ENCODE measurements at regions not wholly inside any gene's neighbourhood (a gene's known extent, or its start where the extent isn't known, plus 50 kb on each side); places are given as distances from the start of the nearest gene placed in this dataset.

DNA sequence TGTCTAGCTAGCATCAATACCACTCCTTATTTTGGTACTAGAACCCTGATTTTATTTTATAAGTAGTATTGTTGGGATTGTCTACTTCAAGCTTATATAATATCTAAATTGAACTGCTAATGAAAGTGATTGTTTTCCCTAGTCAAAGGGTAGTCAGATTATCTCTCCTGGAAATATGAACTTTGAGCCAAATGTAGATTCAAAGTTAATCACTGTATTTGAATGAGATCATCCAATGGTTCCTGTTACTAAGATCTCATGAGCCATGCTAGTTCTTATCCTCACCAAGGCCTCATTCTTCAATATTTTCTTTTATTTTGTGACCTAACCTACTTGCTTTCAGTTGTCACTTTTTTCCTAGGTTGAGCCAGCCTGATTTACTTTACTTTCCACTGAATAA is 276.7 kb downstream of the RASSF9 start:
- TF ChIP-seq EZH2 (IDR thresholded peaks at IDR 0.05; ENCODE audit: insufficient read depth, poor library complexity, severe bottlenecking): no peak
- TF ChIP-seq EZH2phosphoT487 (IDR thresholded peaks at IDR 0.05; ENCODE audit: insufficient read depth, low read depth): no peak

Measured in GM23248 (cell line).